ENCODE measurements at regions not wholly inside any gene's neighbourhood (a gene's known extent, or its start where the extent isn't known, plus 50 kb on each side); places are given as distances from the start of the nearest gene placed in this dataset.

GRCh38 chr14:61174987-61175386 is 106.2 kb downstream of the TMEM30B start:
- Histone ChIP-seq H3K9me3 (no peaks in the 10 kb centered on the region), H3K4me3 (no peak overlapping the region), H3K27ac (no peak overlapping the region), H3K4me1 (no peaks in the 10 kb centered on the region), H3K36me3 (no peaks in the 10 kb centered on the region), H3K27me3 (no peaks in the 10 kb centered on the region)
- no peak for DNase-seq
- TF ChIP-seq CTCF (IDR thresholded peaks at IDR 0.05), result no peak
- TF ChIP-seq POLR2A (IDR thresholded peaks at IDR 0.05), result no peak

- Histone ChIP-seq H3K4me1 (no peaks in the 10 kb centered on the region), H3K9me3 (no peaks in the 10 kb centered on the region), H3K36me3 (no peaks in the 10 kb centered on the region), H3K4me3 (no peak overlapping the region), H3K27me3 (no peaks in the 10 kb centered on the region), H3K27ac (no peak overlapping the region)
- no peak for TF ChIP-seq CTCF (IDR thresholded peaks at IDR 0.05)
- TF ChIP-seq POLR2A (IDR thresholded peaks at IDR 0.05), result no peak
- DNase-seq, result no peak
Measured at GRCh38 chr14:61174441-61174891, 106.7 kb downstream of the TMEM30B start.

GRCh38 chr14:61171727-61172126 is 109.4 kb downstream of the TMEM30B start:
- TF ChIP-seq POLR2A (IDR thresholded peaks at IDR 0.05) (no peak), CTCF (IDR thresholded peaks at IDR 0.05) (no peak)
- Histone ChIP-seq H3K36me3 (no peaks in the 10 kb centered on the region), H3K4me1 (no peaks in the 10 kb centered on the region), H3K27ac (no peak overlapping the region), H3K4me3 (no peak overlapping the region), H3K27me3 (no peaks in the 10 kb centered on the region), H3K9me3 (no peaks in the 10 kb centered on the region)
- no peak for DNase-seq

GRCh38 chr14:61168141-61168540 is 113.0 kb downstream of the TMEM30B start:
- Histone ChIP-seq H3K27ac (no peak overlapping the region), H3K9me3 (no peaks in the 10 kb centered on the region), H3K36me3 (no peaks in the 10 kb centered on the region), H3K27me3 (no peaks in the 10 kb centered on the region), H3K4me1 (no peaks in the 10 kb centered on the region), H3K4me3 (no peak overlapping the region)
- no peak for TF ChIP-seq POLR2A (IDR thresholded peaks at IDR 0.05)
- no peak for TF ChIP-seq CTCF (IDR thresholded peaks at IDR 0.05)
- no peak for DNase-seq

- H3K27ac ChIP-seq, result no peak overlapping the region
- H3K9me3 ChIP-seq, result no peaks in the 10 kb centered on the region
- no peaks in the 10 kb centered on the region for H3K4me1 ChIP-seq
- no peaks in the 10 kb centered on the region for H3K27me3 ChIP-seq
- H3K4me3 ChIP-seq, result no peak overlapping the region
- no peak for DNase-seq
- TF ChIP-seq POLR2A (IDR thresholded peaks at IDR 0.05), result no peak
- no peak for TF ChIP-seq CTCF (IDR thresholded peaks at IDR 0.05)
- no peaks in the 10 kb centered on the region for H3K36me3 ChIP-seq
Measured at GRCh38 chr14:61167642-61168041, 113.5 kb downstream of the TMEM30B start.

- Histone ChIP-seq H3K27me3 (no peaks in the 10 kb centered on the region), H3K36me3 (no peaks in the 10 kb centered on the region), H3K4me1 (no peaks in the 10 kb centered on the region), H3K27ac (no peak overlapping the region), H3K4me3 (no peak overlapping the region), H3K9me3 (no peaks in the 10 kb centered on the region)
- TF ChIP-seq CTCF (IDR thresholded peaks at IDR 0.05), result no peak
- TF ChIP-seq POLR2A (IDR thresholded peaks at IDR 0.05), result no peak
- no peak for DNase-seq
Measured at GRCh38 chr14:61160798-61161197, 120.3 kb downstream of the TMEM30B start.
